DND-41 (cell line): ENCODE measurements at regions not wholly inside any gene's neighbourhood (a gene's known extent, or its start where the extent isn't known, plus 50 kb on each side); places are given as distances from the start of the nearest gene placed in this dataset.

Experiments
- CTCF ChIP-seq: IDR thresholded peaks from 2 replicates; pipeline ENCODE4 v1.5.1; 2012; ENCODE audit warnings: borderline replicate concordance, low read length, moderate library complexity, mild to moderate bottlenecking; ENCODE audit not compliant: poor library complexity, severe bottlenecking; ENCODE audit errors: extremely low read depth
- EZH2 ChIP-seq: IDR thresholded peaks from 3 replicates; pipeline ENCODE4 v1.6.1; 2012; ENCODE audit warnings: borderline replicate concordance, low read depth, mild to moderate bottlenecking, moderate library complexity, low read length, inconsistent platforms; ENCODE audit not compliant: severe bottlenecking

- no peak for TF ChIP-seq CTCF
- no peak for TF ChIP-seq EZH2
Observed at GRCh38 chr16:29111421-29111820, 126.6 kb downstream of the LAT start.
